ENCODE measurements at regions not wholly inside any gene's neighbourhood (a gene's known extent, or its start where the extent isn't known, plus 50 kb on each side); places are given as distances from the start of the nearest gene placed in this dataset.

- DNase-seq = no peak
- H3K9me3 ChIP-seq (replicated peaks; ENCODE audit: control insufficient read depth, low read depth, low read length) = no peaks in the 10 kb centered on the region
- no peak overlapping the region for H3K4me3 ChIP-seq (ENCODE audit: low read length)
- no peaks in the 10 kb centered on the region for H3K27me3 ChIP-seq (ENCODE audit: control insufficient read depth, insufficient read depth, low read length)
- no peaks in the 10 kb centered on the region for H3K36me3 ChIP-seq (ENCODE audit: control insufficient read depth, insufficient read depth, low read length)
- no peak overlapping the region for H3K27ac ChIP-seq (ENCODE audit: low read length)
- H3K4me1 ChIP-seq (ENCODE audit: control insufficient read depth, insufficient read depth, low read length) = peaks cover 16% of the 10 kb centered on the region
- no CpG with 5 or more reads among the region's 1 CpG for WGBS (ENCODE audit: insufficient coverage)
Observed at GRCh38 chr6:163772701-163773100, 358.2 kb downstream of the QKI start.

DNA sequence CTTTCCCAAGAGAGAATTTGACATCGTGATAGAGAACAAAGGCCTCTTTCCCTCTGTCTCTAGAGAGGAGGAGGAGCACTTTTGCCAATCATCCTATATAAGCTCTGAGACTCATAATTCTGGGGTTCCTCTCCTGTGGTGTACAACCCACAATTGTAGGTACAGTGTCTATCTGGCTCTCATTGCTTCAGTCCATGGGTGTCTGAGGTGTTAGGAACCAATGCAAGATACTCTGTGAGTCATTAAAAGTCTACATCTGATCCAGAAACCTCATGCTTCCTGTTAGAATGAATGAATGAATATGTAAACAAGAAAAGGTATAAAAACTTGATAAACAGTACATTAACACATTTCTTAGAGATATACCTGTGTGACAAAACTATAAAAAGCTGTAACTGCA, 356.7 kb downstream of the QKI start:
- Histone ChIP-seq H3K4me1 (ENCODE audit: control insufficient read depth, insufficient read depth, low read length) (peaks cover 4% of the 10 kb centered on the region), H3K36me3 (ENCODE audit: control insufficient read depth, insufficient read depth, low read length) (no peaks in the 10 kb centered on the region), H3K4me3 (ENCODE audit: low read length) (no peak overlapping the region), H3K27me3 (ENCODE audit: control insufficient read depth, insufficient read depth, low read length) (no peaks in the 10 kb centered on the region), H3K27ac (ENCODE audit: low read length) (no peak overlapping the region), H3K9me3 (replicated peaks; ENCODE audit: control insufficient read depth, low read depth, low read length) (no peaks in the 10 kb centered on the region)
- DNase-seq = no peak
- WGBS (ENCODE audit: insufficient coverage) = no CpG with 5 or more reads among the region's 1 CpG

- no peak for DNase-seq
- Histone ChIP-seq H3K9me3 (replicated peaks; ENCODE audit: control insufficient read depth, low read depth, low read length) (no peaks in the 10 kb centered on the region), H3K27ac (ENCODE audit: low read length) (no peak overlapping the region), H3K27me3 (ENCODE audit: control insufficient read depth, insufficient read depth, low read length) (no peaks in the 10 kb centered on the region), H3K36me3 (ENCODE audit: control insufficient read depth, insufficient read depth, low read length) (no peaks in the 10 kb centered on the region), H3K4me1 (ENCODE audit: control insufficient read depth, insufficient read depth, low read length) (peaks cover 8% of the 10 kb centered on the region), H3K4me3 (ENCODE audit: low read length) (no peak overlapping the region)
Observed at GRCh38 chr6:163768905-163769304, 354.4 kb downstream of the QKI start.

DNA sequence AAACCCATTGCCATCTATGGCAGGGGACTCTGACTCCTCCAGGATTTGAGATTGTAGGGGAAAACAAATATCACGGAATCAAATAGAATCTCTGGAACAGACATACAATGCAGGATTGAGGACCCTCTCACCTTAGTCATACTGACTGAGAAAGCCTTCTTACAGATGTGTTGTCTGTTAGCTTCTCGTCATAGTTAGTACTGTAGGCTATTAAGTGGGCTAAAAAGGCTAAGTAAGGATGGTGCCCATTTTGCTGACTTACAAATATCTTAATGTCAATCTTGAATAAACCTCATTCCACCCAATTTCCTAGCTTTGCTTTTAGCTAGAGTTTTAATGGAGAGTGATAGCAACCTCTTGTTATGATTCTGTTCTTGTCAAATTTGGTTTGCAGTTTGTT, 352.4 kb downstream of the QKI start:
- 100% methylated on average over 1 of the region's 2 CpGs for WGBS (ENCODE audit: insufficient coverage)
- no peak overlapping the region for H3K27ac ChIP-seq (ENCODE audit: low read length)

DNA sequence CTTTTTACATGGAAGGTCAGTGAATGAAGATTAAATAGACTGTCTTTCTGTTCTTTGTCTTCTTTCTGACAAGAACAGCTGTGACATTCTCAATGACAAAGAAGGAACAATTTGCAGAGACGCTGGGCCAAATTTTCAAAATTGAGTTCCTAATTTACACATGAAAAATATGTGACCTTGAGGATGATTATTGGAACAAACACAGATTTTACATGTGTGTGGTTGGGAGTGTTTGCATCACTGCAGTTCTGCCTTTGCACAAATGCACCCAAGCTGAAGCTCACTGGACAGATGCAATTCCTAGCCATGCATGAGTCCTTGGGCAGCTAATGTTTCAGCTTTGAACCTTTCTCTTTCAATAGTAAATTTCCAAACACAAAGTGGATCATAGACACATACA, 350.8 kb downstream of the QKI start:
- no peak overlapping the region for H3K27ac ChIP-seq (ENCODE audit: low read length)

More for the DNA sequence above, 352.4 kb downstream of the QKI start:
- DNase-seq = no peak
- Histone ChIP-seq H3K27me3 (ENCODE audit: control insufficient read depth, insufficient read depth, low read length) (no peaks in the 10 kb centered on the region), H3K4me1 (ENCODE audit: control insufficient read depth, insufficient read depth, low read length) (peaks cover 8% of the 10 kb centered on the region), H3K36me3 (ENCODE audit: control insufficient read depth, insufficient read depth, low read length) (no peaks in the 10 kb centered on the region), H3K9me3 (replicated peaks; ENCODE audit: control insufficient read depth, low read depth, low read length) (no peaks in the 10 kb centered on the region), H3K4me3 (ENCODE audit: low read length) (no peak overlapping the region)

GRCh38 chr6:163764565-163764964, 350.0 kb downstream of the QKI start:
- H3K4me1 ChIP-seq (ENCODE audit: control insufficient read depth, insufficient read depth, low read length) = peaks cover 8% of the 10 kb centered on the region
- WGBS (ENCODE audit: insufficient coverage) = 45% methylated on average over 1 of the region's 4 CpGs

More for the DNA sequence above, 350.8 kb downstream of the QKI start:
- Histone ChIP-seq H3K27me3 (ENCODE audit: control insufficient read depth, insufficient read depth, low read length) (no peaks in the 10 kb centered on the region), H3K4me3 (ENCODE audit: low read length) (no peak overlapping the region), H3K4me1 (ENCODE audit: control insufficient read depth, insufficient read depth, low read length) (peaks cover 8% of the 10 kb centered on the region), H3K36me3 (ENCODE audit: control insufficient read depth, insufficient read depth, low read length) (no peaks in the 10 kb centered on the region), H3K9me3 (replicated peaks; ENCODE audit: control insufficient read depth, low read depth, low read length) (no peaks in the 10 kb centered on the region)
- no peak for DNase-seq
- WGBS (ENCODE audit: insufficient coverage) = no CpG with 5 or more reads among the region's 1 CpG

DNA sequence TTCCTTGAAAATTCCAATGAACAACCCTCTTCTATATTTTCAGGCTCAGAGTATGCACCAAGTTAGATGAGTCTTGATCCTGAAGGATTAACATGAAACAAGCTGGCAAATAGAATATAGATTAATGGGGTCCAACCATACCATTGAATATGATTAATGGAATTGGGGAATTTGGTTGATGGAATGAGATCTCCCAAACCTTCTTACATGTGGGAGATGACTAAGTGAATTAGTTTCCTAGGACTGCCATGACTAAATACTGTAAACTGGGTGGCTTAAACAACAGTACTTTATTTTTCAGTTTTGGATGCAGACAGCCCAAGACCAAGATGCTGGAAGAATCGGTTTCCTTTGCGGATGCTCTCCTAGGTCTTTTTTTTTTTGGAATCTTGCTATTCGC, 347.0 kb downstream of the QKI start:
- H3K36me3 ChIP-seq (ENCODE audit: control insufficient read depth, insufficient read depth, low read length) = no peaks in the 10 kb centered on the region
- peaks cover 13% of the 10 kb centered on the region for H3K4me1 ChIP-seq (ENCODE audit: control insufficient read depth, insufficient read depth, low read length)
- no CpG with 5 or more reads among the region's 3 CpGs for WGBS (ENCODE audit: insufficient coverage)
- no peak for DNase-seq
- H3K9me3 ChIP-seq (replicated peaks; ENCODE audit: control insufficient read depth, low read depth, low read length) = no peaks in the 10 kb centered on the region
- no peak overlapping the region for H3K27ac ChIP-seq (ENCODE audit: low read length)
- no peak overlapping the region for H3K4me3 ChIP-seq (ENCODE audit: low read length)
- H3K27me3 ChIP-seq (ENCODE audit: control insufficient read depth, insufficient read depth, low read length) = no peaks in the 10 kb centered on the region

More at GRCh38 chr6:163764565-163764964, 350.0 kb downstream of the QKI start:
- H3K9me3 ChIP-seq (replicated peaks; ENCODE audit: control insufficient read depth, low read depth, low read length) = no peaks in the 10 kb centered on the region
- H3K4me3 ChIP-seq (ENCODE audit: low read length) = no peak overlapping the region
- H3K27ac ChIP-seq (ENCODE audit: low read length) = no peak overlapping the region
- no peak for DNase-seq
- no peaks in the 10 kb centered on the region for H3K27me3 ChIP-seq (ENCODE audit: control insufficient read depth, insufficient read depth, low read length)
- H3K36me3 ChIP-seq (ENCODE audit: control insufficient read depth, insufficient read depth, low read length) = no peaks in the 10 kb centered on the region

DNA sequence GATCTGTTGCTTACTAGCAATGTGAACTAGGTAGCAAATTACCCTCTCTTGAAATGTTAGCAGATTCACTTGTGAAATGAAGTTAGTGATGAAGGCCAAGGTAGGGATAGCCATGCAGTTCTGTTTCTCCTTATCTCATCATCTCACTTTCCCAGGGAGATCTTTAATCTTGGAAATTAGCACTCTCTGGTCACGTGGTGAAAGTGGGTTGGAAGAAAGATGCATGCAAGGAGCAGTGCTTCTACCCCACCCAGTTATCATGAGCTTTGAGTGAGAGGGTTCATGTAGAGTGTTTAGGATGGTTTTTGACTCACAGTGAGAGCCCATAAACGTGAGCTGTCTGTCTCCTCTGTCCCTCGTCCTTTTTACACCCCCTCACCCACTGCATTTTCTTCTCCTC, 346.3 kb downstream of the QKI start:
- Histone ChIP-seq H3K27me3 (ENCODE audit: control insufficient read depth, insufficient read depth, low read length) (no peaks in the 10 kb centered on the region), H3K9me3 (replicated peaks; ENCODE audit: control insufficient read depth, low read depth, low read length) (no peaks in the 10 kb centered on the region), H3K27ac (ENCODE audit: low read length) (no peak overlapping the region), H3K36me3 (ENCODE audit: control insufficient read depth, insufficient read depth, low read length) (no peaks in the 10 kb centered on the region), H3K4me3 (ENCODE audit: low read length) (no peak overlapping the region), H3K4me1 (ENCODE audit: control insufficient read depth, insufficient read depth, low read length) (peaks cover 13% of the 10 kb centered on the region)
- DNase-seq = no peak
- no CpG with 5 or more reads among the region's 3 CpGs for WGBS (ENCODE audit: insufficient coverage)

- Histone ChIP-seq H3K4me1 (ENCODE audit: control insufficient read depth, insufficient read depth, low read length) (peaks cover 12% of the 10 kb centered on the region), H3K27me3 (ENCODE audit: control insufficient read depth, insufficient read depth, low read length) (no peaks in the 10 kb centered on the region), H3K4me3 (ENCODE audit: low read length) (no peak overlapping the region), H3K36me3 (ENCODE audit: control insufficient read depth, insufficient read depth, low read length) (no peaks in the 10 kb centered on the region), H3K27ac (ENCODE audit: low read length) (no peak overlapping the region), H3K9me3 (replicated peaks; ENCODE audit: control insufficient read depth, low read depth, low read length) (no peaks in the 10 kb centered on the region)
- 100% methylated on average over 3 of the region's 5 CpGs for WGBS (ENCODE audit: insufficient coverage)
- no peak for DNase-seq
Observed at GRCh38 chr6:163759542-163759941, 345.0 kb downstream of the QKI start.

GRCh38 chr6:163757520-163757919, 343.0 kb downstream of the QKI start:
- Histone ChIP-seq H3K27me3 (ENCODE audit: control insufficient read depth, insufficient read depth, low read length) (no peaks in the 10 kb centered on the region), H3K4me1 (ENCODE audit: control insufficient read depth, insufficient read depth, low read length) (peaks cover 9% of the 10 kb centered on the region), H3K9me3 (replicated peaks; ENCODE audit: control insufficient read depth, low read depth, low read length) (peaks cover 6% of the 10 kb centered on the region), H3K4me3 (ENCODE audit: low read length) (no peak overlapping the region), H3K36me3 (ENCODE audit: control insufficient read depth, insufficient read depth, low read length) (no peaks in the 10 kb centered on the region), H3K27ac (ENCODE audit: low read length) (no peak overlapping the region)
- no peak for DNase-seq

GRCh38 chr6:163756079-163756478, 341.6 kb downstream of the QKI start:
- peaks cover 6% of the 10 kb centered on the region for H3K9me3 ChIP-seq (replicated peaks; ENCODE audit: control insufficient read depth, low read depth, low read length)
- peak; percentile 78 for DNase-seq

More at GRCh38 chr6:163756079-163756478, 341.6 kb downstream of the QKI start:
- H3K36me3 ChIP-seq (ENCODE audit: control insufficient read depth, insufficient read depth, low read length) = no peaks in the 10 kb centered on the region
- H3K27ac ChIP-seq (ENCODE audit: low read length) = no peak overlapping the region
- no peak overlapping the region for H3K4me3 ChIP-seq (ENCODE audit: low read length)
- peaks cover 13% of the 10 kb centered on the region for H3K4me1 ChIP-seq (ENCODE audit: control insufficient read depth, insufficient read depth, low read length)
- H3K27me3 ChIP-seq (ENCODE audit: control insufficient read depth, insufficient read depth, low read length) = no peaks in the 10 kb centered on the region
- WGBS (ENCODE audit: insufficient coverage) = 63% methylated on average over 2 of the region's 4 CpGs

All from muscle of leg (tissue), 3 donors.